NCI-H2029 treated with DMSO at 0.1 percent for 48 hours (cell line): ENCODE measurements at regions not wholly inside any gene's neighbourhood (a gene's known extent, or its start where the extent isn't known, plus 50 kb on each side); places are given as distances from the start of the nearest gene placed in this dataset.
"Not testable (repeated sequence)": the region's sequence is repeated elsewhere in the genome, so short reads cannot be mapped to it uniquely, and the experiment has no call there.

Source experiments
- DNase-seq: peaks from one replicate; lab custom pipeline; 2025; lab: John Stamatoyannopoulos, UW

- no peak for DNase-seq
These were observed 77.3 kb upstream of the SLC1A3 start for GRCh38 chr5:36529142-36529541.

GRCh38 chr5:36530215-36530614 lies 76.2 kb upstream of the SLC1A3 start:
- DNase-seq: no peak

GRCh38 chr5:36531401-36531800 lies 75.0 kb upstream of the SLC1A3 start:
- DNase-seq: no peak

- no peak for DNase-seq
These were observed 71.0 kb upstream of the SLC1A3 start for GRCh38 chr5:36535378-36535777.

- DNase-seq: no peak
These were observed 70.4 kb upstream of the SLC1A3 start for GRCh38 chr5:36535859-36536615.

GRCh38 chr5:36536616-36537005 lies 69.8 kb upstream of the SLC1A3 start:
- DNase-seq: no peak

GRCh38 chr5:36537724-36538123 lies 68.7 kb upstream of the SLC1A3 start:
- no peak for DNase-seq

GRCh38 chr5:36552651-36553393 lies 53.6 kb upstream of the SLC1A3 start:
- no peak for DNase-seq

- DNase-seq: not testable (repeated sequence)
These were observed 51.4 kb upstream of the SLC1A3 start for GRCh38 chr5:36555035-36555434.
